ENCODE measurements at regions not wholly inside any gene's neighbourhood (a gene's known extent, or its start where the extent isn't known, plus 50 kb on each side); places are given as distances from the start of the nearest gene placed in this dataset.

DNA sequence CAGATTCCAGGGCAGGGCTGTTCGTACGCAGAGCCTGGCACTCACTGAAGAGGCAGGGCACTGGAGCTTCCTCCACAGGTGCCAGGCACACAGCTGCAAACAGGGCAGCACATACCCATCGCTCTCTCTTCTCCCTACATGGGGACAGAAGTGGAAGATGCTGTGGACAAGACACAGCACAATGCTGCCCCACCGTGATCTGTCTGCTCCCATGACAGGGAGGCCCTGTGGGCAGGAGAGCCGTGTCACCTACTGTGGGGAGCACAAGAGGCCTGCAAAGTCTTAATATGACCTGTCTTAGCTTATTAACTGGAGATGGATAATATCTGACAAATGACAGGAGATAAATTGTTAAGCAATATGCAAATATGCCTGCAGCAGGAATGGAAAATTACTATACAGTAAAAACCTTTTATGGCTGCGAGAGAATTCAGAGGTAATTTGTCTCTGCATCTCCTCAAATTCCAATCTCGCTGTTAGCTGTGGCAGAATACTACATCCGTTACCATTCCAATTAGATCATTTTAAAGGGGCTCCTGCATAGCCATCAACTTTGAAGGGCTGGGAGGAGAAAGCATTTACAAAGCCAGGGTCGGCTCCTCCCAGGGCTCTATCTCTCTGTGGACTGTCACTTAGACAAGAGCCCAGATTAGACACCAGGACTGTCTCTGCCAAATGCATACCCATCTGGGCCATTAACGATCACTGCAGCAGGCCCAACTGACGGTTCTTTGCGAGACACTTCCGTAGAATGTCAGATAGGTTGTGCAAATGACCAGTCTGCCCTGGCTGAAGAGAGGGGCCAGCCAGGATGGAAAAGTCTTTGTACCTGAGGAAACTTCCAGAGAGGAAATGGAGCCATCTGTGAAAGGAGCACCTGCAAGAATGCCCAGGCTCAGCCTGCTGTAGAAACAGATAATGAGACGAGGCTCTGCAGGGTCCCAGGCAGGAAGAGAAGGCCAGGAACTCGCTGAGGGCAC, 90.7 kb upstream of the FSTL4 start:
- CTCF ChIA-PET: no interaction called here
- POLR2A ChIA-PET: interaction anchor here (0.6 kb wide), 1 partner anchor 49 kb away, joined by 3 read pairs; no protein-coding TSS in a partner anchor

DNA sequence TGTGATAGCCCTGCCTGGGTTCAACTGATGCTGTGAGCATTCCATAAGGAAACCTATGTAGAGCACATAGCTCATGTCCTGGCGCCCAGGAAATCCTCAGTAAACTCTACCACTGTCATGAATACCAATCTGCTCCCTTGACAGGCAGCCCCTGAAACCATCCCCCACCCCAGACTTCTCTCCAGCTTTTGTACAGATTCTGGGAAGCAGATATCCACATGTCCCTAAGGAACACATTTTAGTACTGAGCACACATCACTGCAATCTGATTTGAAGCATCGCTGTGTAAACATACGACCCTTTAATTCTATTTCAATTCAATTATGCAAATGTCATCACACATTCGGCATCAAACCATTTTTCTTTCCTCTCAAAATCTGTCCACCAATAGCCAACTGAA, 89.5 kb upstream of the FSTL4 start:
- ChIA-PET POLR2A (no interaction called here), CTCF (no interaction called here)

DNA sequence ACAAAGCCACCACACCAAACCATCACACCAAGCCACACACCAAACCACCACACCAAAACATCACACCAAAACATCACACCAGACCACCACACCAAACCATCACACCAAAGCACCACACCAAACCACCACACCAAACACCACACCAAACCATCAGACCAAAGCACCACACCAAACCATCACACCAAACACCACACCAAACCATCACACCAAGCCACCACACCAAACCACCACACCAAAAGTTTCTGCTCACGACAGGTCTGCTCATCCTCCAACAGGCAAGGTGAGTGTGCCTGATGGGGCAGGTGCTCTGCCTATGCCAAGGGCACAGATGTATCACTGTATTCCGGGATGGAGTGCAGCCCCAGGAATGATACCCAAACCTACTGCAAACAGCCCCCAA, 87.9 kb upstream of the FSTL4 start:
- POLR2A ChIA-PET: no interaction called here
- CTCF ChIA-PET: no interaction called here

DNA sequence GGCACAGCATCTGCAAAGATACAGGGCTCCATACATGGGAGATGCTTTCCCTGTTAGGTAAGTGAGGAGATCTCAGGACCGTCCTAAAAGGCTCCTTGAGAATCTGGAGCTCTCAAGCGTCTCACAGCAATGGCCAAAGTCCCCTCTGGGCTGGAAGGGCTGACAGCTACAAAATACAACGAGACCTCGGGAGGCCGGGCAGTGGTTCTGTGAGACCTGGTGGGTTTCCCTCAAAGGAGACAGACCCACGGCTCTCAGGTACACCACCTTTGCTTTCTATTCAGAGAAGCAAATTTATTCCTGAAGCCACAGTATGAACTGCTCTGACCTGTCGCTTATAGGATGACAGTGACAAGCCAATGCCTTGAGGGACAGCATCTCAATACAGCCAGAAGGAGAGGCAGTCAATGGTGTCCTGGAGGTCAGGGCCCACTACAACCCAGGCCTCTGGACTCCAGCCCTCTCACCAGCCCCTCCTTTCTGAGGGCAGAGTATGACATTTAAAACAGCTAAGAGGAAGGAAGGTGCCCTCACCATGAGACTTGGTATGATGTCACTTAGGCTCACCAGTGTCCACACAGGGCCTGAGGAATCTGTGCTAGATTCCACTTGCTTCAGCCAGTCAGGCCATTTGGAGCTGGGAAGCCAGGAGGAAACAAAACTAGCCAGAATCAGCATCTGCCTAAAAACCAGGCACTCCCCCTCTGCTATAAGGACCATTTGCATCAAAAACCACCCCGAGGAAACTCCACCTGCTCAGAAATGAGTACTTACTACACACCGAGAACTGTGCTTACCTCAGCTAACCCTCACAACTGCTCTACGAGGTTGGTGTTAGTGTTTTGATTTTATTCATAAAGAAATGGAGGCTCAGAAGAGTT, 86.5 kb upstream of the FSTL4 start:
- POLR2A ChIA-PET: interaction anchor here (0.7 kb wide), 1 partner anchor 15 kb away, joined by 10 read pairs; no protein-coding TSS in a partner anchor

DNA sequence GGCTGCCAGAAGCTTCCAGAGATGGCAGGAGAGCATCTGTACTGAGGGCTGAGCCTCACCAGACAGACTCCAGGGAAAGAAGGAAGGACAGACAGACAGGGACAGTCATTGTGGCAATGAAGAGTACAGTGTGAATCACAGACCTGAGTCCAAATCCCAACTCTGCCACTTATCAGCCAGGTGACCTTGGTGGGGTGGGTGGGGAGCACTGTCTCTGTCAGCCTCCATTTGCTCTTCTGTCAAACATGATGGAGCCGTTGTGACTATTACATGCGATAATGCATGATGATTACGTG, 85.9 kb upstream of the FSTL4 start:
- ChIA-PET CTCF (no interaction called here), POLR2A (no interaction called here)

More for the DNA sequence above, 86.5 kb upstream of the FSTL4 start:
- CTCF ChIA-PET: interaction anchor here (0.7 kb wide), 1 partner anchor 130 kb away, joined by 4 read pairs; no protein-coding TSS in a partner anchor

DNA sequence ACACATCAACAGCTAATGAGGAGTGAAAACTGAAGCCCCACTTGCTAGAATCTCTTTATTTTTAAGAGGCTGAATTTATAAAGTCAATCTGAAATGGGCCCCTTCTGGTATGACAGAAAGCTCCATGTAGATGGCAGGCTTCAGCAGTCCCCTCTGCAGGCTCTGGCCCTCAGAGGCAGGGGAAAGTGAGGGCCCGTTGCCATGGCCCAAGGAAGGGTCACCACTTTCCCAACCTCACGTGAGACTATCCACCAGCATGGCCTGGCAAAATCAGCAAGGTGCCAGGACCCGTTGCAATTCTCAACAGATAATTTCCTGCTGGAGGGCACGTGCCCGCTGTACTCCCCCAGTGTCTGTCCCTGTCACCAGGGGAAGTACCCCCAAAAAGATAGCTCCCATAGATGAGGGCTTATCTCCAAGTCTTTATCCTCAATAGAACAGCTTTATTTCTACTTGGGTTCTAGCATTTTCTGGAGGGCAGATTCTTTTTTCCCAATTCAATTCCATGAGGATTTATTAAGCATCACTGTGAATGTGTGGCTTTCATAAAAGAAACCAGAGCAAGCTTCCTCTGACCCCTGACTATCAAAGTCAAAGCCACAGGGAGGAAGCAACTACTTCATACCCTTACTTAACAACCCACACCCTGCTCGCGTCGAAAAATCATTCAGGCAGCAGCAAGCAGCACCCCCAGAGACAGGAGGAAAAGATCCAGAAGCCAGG, 85.4 kb upstream of the FSTL4 start:
- CTCF ChIA-PET: no interaction called here
- POLR2A ChIA-PET: no interaction called here

DNA sequence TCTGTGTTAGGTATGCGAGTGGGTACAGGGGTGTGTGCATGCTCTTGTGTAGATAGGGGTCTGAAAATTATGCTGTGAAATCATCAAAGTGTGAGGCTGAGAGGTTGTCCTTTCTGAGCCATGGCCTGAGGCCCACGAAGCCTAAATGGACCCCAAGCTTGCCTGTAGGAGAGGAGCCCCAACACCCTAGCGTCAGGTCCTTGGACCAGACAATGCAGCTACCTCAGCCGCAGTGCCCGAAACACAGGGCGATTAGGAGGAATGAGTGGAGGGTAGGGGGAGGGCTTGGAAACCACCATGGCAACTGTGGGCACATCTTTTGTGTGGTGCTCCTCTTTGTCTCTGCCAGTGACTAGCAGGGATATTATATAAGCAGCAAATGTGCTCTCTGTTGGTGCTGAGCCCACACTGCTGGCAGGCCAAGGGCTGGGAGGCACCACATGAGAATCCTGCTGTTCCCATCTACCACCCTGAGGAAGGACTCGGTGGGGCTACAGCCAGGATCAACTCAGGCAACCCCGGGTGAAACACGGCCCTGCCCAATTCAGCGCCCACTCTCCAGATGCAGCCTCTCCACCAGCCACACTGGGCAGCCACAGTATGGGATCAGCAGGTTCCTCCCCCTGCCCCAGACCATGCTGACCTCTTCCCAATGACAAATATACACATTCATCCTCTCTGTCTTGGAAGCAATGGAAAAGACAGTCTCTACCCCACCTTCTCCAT, 84.6 kb upstream of the FSTL4 start:
- CTCF ChIA-PET: no interaction called here
- POLR2A ChIA-PET: no interaction called here

DNA sequence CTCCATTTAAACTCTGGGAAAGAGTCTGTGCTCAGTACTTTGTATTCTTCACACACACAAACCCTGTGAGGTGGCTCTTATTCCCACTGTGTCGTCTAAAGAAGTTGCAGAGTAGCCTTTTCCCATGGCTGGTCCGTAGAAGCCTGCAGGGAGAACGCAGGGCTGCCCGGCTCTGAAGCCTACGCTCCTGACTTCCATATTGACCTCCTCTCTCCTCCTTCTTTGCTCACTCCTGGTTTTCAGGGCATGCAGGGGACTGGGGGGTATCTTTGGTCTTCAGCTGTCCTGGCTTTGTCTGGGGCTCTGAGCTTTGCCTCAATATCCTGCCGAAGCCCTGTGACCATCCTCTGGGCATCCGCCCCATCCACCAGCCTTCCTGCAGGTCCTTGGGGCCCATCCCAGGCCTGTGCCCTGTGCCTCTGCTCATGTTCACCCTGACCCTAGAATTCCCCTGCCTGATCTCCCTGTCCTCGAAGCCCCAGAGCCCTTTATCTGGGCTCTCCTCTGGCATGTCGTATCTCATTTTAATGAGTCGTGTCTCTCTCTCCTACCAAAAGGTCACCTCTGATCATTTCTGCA, 83.8 kb upstream of the FSTL4 start:
- ChIA-PET POLR2A (no interaction called here), CTCF (no interaction called here)

DNA sequence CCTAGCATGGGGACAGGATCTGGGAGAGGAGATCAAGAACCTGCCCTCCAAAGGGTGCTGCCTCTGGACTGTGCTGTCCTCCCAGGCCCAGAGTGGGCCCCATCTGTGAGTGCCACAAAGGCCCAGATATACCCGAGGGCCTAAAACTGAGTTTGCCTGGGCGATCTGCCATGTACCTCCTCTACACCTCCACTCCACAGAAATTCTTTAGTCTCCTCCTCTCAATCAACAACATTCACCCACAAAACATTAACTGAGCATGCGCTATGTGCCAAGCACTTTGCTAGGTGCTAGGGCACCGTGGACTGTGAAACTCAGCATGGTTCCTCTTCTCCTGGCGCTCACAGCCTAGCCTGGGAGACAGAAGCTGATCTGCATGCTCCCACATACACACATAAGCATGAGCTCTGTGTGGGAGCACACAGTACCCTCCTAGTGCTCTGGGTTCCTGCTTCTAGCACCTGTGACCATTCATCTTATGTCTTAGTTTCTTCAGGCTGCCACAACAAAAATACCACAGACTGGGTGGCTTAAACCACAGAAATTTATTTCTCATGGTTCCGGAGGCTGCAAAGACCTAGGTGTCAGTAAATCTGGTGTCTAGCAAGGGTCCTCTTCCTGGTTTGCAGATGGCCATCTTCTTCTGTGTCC, 82.0 kb upstream of the FSTL4 start:
- ChIA-PET CTCF (no interaction called here), POLR2A (no interaction called here)

DNA sequence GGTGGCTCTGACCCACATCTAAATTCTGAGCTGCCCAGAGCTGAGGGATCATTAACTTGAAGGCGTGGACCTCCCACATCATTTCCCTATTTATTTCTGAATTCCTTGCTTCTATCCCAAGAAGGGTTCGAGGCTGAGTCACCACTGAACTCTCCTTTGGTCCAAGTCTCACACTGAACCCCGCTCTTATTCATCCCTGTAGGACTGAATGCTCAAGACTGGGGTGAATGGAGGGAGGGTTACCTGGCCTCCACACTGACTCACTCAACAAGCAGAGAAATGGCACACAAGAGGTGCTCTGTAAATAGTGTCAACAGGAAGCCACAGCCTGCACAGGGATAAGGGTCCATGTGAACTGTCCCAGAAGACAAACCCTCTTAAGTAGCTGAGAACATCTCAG, 79.1 kb upstream of the FSTL4 start:
- CTCF ChIA-PET: no interaction called here
- POLR2A ChIA-PET: no interaction called here

DNA sequence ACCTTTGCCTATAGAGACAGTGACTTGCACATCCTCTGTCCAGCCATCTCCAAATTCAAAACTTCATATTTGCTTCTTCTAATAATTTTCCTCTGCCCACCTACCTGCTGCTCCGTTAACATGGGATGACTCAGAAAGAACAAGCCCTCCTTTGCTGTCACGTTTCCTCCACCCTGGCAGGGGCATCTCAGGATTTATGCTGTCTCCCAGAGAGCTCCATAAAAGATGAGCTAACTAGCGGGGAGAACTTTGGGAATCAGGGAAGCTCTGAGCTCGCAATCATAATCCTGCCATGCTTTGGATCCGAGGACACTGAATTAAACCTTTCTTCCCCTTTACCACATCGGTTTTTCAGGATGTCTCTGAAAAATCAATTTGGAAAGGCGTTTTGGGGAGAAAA, 78.4 kb upstream of the FSTL4 start:
- ChIA-PET CTCF (no interaction called here), POLR2A (no interaction called here)

DNA sequence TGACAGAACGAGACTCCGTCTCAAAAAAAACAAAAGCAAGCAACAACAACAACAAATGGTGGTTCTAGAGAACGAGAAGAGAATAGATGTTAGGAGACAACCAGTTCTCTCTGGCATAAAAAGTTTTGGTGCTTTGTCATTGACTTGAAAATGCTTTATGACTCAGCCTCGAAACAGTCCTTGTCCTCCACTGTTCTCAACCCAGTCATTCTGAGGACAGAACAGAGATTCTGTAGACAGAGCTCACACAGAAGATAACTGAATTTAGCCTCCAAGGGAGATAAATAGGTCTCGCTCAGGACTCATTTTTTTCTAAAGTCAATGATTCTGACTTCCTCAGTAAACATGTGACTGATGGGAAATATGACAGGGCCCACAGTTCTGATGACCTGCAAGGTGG, 76.0 kb upstream of the FSTL4 start:
- ChIA-PET CTCF (no interaction called here), POLR2A (no interaction called here)

DNA sequence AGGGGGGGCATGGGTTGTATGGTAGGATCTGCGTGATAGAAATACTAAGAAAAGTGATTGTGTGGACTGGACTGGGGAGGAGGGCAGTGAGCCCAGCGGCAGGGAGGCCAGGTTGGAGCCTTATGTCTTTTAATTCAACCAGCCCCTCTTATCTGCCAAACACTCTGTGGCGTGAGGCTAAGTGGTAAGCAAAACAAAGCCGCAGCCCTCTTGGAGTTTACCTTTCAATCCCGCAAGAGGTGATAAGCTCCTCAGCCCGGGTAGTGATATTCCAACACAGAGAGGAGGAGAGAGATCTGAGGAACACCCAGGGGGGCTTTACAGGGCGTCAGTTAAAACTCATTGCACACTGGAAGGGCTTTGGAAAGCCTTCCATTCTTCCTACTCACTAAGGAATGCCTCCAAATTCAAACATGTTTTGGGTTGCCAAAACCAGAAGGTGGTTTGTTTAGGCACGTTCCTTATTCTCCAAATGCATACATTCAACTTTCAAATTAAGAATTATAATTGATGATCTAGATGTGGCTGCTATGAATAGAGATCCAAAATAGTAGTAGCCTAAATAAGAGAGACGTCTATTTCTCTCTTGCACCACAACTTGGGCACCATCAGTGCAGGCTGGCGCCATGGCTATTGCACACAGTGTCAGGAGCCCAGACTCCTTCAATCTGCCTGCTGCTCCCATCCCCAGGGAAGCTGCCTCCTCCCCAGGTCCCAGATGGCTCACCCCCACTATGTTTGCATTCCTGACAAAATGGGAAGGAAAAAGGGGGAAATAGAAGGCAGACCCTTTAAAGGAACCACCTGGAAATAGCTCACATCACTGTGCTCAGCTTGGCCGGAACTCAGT, 75.1 kb upstream of the FSTL4 start:
- CTCF ChIA-PET: no interaction called here
- POLR2A ChIA-PET: no interaction called here

DNA sequence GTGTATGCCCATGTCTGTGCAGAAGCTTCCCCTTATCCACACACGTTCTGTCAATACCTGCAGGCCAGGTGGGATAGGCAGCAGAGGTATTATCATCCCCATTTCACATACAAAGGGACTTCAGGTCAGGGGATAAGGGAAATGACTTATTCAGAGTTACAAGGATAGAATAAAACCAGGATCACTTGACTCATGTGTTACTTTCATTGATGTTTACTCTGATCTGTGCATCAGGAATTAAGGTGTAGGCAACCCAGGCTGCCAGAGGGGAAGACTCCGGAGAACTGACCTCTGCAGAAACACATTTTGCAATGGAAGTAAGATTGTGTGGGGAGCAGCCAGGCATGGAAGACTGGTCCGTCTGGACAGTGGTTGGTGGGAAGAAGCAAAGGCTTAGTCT, 74.2 kb upstream of the FSTL4 start:
- POLR2A ChIA-PET: no interaction called here
- CTCF ChIA-PET: no interaction called here

DNA sequence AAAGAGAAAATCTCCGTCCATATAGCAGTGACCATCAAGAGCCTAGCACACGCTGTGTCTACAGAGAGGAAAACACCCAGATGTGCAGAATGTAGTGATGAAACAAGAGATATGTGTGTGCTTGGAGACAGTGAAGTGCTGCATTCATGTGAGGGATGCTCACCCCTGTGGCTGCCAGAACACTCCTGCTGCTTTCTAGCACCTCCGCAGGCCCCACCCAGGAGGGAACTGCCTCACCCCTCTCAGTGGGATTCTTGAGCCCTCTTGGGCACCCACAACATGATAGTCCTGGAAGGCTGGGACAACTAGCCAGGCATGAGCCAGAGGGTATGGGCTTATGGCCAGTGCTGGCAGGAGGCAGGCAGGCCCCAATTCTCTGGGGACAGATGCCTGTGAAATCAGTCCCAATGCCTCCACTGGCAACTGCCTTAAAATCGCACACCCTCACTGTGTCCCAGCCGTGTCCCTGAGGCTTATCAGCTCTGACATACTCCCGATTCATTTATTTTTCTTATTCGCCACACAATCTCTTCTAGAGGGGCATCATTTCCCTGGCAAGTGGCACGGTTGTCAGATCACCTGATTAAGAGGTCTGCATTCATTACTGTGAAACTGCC, 73.2 kb upstream of the FSTL4 start:
- CTCF ChIA-PET: no interaction called here
- POLR2A ChIA-PET: no interaction called here

DNA sequence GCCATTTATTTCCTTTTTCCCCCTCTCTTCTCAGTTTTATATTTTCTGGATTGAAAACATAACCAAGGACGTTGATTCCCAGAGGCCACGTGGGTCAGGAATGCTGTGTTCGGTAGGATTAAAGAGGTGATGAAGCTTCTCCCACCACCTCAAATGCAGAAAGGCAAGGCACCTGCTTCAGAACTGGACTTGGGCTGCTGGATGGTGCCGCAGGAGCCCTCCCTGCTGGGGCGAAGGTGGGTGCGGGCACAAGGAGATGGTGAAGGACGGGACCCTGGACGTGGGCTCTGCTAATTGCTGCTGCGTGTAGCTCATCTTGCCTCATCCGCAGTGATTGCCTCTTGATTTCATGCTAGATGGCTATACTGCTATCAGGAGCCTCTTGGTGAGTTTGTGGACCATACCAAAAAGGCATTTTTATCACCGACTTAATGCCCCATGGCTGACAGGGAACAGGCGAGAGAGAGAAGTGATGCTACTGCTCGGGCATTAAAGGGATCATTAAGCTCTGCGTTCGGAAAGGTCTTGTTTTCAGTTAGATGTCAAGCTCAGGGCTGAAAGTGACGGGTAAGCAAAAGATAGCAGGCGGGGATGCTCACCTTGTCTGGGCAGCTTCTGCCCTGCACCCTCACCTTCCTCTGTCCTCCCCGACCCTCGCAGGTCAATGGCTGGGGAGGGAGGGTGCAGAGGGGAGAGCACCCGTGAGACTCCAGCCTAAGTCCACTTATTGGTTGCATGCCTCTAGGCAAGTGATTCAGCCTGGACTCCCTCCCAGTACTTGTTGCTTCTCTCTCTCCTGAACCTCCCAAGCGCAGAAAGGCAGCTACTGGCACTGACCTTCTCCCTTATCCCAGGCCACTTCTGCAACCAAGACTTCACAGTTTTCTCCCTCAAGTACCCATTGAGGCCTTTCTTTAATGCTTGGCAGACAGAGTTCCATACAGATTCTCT, 71.6 kb upstream of the FSTL4 start:
- POLR2A ChIA-PET: no interaction called here
- CTCF ChIA-PET: interaction anchor here (0.6 kb wide), 1 partner anchor 478 kb away, joined by 3 read pairs; no protein-coding TSS in a partner anchor

DNA sequence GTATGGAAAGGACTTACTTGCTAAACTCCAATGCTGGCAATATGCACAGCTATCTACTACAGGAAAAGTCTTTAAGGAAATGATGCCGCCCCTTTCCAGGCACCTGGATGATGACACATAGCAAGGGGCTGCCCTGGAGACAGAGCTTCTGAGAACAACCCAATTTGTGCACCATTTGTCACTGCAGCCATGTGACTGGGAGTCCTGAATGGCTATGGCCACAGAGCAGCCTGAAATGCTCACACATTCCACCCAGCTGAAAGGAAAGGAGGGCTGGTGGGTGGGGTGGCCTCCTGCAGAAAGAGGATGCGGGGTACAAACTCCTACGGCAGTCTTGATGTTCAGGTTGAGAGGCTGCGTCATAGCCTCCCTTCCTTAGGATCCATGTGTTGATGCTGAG, 70.1 kb upstream of the FSTL4 start:
- POLR2A ChIA-PET: no interaction called here
- CTCF ChIA-PET: no interaction called here

Measured in activated CD8-positive, alpha-beta memory T cell treated with anti-CD3 and anti-CD28 coated beads for 36 hours (primary cell).